H1 (cell line): ENCODE measurements at regions not wholly inside any gene's neighbourhood (a gene's known extent, or its start where the extent isn't known, plus 50 kb on each side); places are given as distances from the start of the nearest gene placed in this dataset.

Experiments
- BACH1 ChIP-seq: IDR thresholded peaks from 2 replicates; pipeline ENCODE4 v1.6.1; 2012; ENCODE audit warnings: low read length, improper control_type of control experiment
- CHD2 ChIP-seq: IDR thresholded peaks from 2 replicates; pipeline ENCODE4 v1.6.1; 2012; ENCODE audit warnings: low read length, improper control_type of control experiment
- CTBP2 ChIP-seq: IDR thresholded peaks from 2 replicates; pipeline ENCODE4 v1.7.0; 2011; ENCODE audit warnings: borderline replicate concordance, mild to moderate bottlenecking, moderate library complexity, mixed read lengths, low read length; ENCODE audit not compliant: insufficient read depth, insufficient read length
- SIRT6 ChIP-seq: IDR thresholded peaks from one replicate; pipeline ENCODE4 v1.7.1; 2012; ENCODE audit warnings: low read length, inconsistent platforms
- SUZ12 ChIP-seq: fragments of 200-600 bp; sonication (generic); IDR thresholded peaks from 2 replicates; pipeline ENCODE4 v1.6.1; 2012; ENCODE audit warnings: mild to moderate bottlenecking, inconsistent platforms, low read length, moderate library complexity, mixed read lengths
- TBP ChIP-seq: IDR thresholded peaks from 2 replicates; pipeline ENCODE4 v1.6.1; 2011; ENCODE audit warnings: low read depth, low read length, improper control_type of control experiment

GRCh38 chr6:121504227-121504626 is 68.8 kb downstream of the GJA1 start (continued):
- TF ChIP-seq TBP (no peak), SIRT6 (no peak), CTBP2 (no peak), CHD2 (no peak), BACH1 (no peak), SUZ12 (no peak)
- TF ChIP-seq, all 59 proteins: peak for 0
